ENCODE measurements at regions not wholly inside any gene's neighbourhood (a gene's known extent, or its start where the extent isn't known, plus 50 kb on each side); places are given as distances from the start of the nearest gene placed in this dataset.

DNA sequence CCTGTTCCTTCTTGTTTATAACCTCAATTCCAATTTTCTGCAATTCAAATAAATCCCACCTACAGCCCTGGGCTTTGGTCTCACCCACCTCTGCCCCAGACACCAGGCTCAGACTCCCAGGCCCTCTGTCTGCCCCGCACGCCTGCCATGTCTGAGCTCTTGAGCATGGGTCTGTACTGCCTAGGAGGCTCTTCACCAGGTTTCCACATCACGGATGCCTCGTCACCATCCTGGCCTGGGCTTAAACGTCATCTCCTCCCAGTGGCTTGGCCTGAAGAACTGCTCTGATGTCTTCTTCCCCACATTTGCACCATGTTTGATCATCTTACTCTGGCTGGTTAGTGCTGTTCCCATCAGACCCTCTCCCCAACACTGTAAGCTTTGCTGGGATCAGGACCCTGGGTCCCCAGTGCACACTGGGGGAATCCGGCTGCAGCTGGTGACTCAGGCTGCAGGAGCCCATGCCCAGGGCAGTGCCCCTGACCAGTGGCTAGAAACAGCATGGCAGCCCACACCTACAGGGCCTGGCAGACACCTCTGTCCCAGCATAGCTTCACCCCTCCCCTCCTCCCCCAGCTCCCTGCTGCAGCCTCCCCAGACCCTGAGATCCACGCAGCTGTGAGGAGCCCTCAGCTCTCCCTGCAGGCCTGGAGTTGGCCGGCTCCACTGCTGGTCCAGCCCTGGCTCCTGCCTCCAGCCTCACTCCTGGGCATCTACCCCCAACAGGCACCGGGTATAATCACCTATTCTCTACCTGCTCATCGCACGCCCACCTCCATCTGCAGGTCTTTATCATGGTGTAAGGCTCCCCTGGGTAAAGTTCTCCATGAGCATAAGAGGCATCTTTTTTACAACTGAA is 162.8 kb upstream of the NSMCE3 start:
- TF ChIP-seq CTCF (IDR thresholded peaks at IDR 0.05) (no peak), POLR2A (IDR thresholded peaks at IDR 0.05) (no peak)

Data from ovary (tissue), 3 donors.